A549 (cell line): ENCODE measurements at regions not wholly inside any gene's neighbourhood (a gene's known extent, or its start where the extent isn't known, plus 50 kb on each side); places are given as distances from the start of the nearest gene placed in this dataset.

ENCODE experiments used
- CBX8 ChIP-seq: fragments of 200-600 bp; sonication (generic); IDR thresholded peaks from 2 replicates; pipeline ENCODE4 v1.6.1; 2016
- JUN ChIP-seq, 2 experiments: fragments of >200 bp; sonication (Bioruptor Twin); formaldehyde crosslinking; IDR thresholded peaks; 2 replicates in 1 of 2; 3 replicates in 1 of 2; pipeline ENCODE4 v1.6.1; 2016 to 2017
- POLR2A ChIP-seq: IDR thresholded peaks from 2 replicates; pipeline ENCODE4 v1.6.1; 2012; ENCODE audit warnings: mild to moderate bottlenecking, low read length
- RFX5 ChIP-seq: fragments of 450-650 bp; IDR thresholded peaks from 2 replicates; pipeline ENCODE4 v1.7.1; 2014; ENCODE audit warnings: antibody characterized with exemption, mild to moderate bottlenecking, moderate library complexity
- SMC3 ChIP-seq: fragments of >200 bp; sonication (Bioruptor Twin); formaldehyde crosslinking; IDR thresholded peaks from 3 replicates; pipeline ENCODE4 v1.6.1; 2018; ENCODE audit warnings: inconsistent platforms
- TF ChIP-seq, protein P1 (sequence below): fragments of >200 bp; sonication (Bioruptor Twin); formaldehyde crosslinking; IDR thresholded peaks from 3 replicates; pipeline ENCODE4 v1.5.1; 2016

DNA sequence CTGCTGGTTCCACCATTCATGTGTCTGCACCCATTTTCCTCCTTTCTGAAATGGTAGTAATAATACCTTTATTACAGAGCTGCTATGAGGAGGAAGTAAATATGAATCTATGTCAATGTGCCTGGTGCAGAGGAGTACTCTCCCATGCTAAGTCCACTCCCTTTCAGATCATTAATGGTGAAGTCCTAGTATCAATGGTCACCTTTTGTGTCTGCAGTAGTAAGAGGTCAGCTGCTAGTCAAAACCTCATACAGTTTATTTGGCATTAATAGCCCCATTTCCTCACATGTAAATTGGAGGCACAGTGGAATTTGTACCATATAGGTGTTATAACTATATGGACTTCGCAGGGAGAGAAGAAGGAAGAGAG, 581.0 kb downstream of the REEP3 start:
- TF ChIP-seq POLR2A = no peak
- TF ChIP-seq, protein P1, sequence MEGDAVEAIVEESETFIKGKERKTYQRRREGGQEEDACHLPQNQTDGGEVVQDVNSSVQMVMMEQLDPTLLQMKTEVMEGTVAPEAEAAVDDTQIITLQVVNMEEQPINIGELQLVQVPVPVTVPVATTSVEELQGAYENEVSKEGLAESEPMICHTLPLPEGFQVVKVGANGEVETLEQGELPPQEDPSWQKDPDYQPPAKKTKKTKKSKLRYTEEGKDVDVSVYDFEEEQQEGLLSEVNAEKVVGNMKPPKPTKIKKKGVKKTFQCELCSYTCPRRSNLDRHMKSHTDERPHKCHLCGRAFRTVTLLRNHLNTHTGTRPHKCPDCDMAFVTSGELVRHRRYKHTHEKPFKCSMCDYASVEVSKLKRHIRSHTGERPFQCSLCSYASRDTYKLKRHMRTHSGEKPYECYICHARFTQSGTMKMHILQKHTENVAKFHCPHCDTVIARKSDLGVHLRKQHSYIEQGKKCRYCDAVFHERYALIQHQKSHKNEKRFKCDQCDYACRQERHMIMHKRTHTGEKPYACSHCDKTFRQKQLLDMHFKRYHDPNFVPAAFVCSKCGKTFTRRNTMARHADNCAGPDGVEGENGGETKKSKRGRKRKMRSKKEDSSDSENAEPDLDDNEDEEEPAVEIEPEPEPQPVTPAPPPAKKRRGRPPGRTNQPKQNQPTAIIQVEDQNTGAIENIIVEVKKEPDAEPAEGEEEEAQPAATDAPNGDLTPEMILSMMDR = no peak
- no peak for TF ChIP-seq JUN (IDR thresholded peaks at IDR 0.05)
- TF ChIP-seq SMC3 = no peak
- no peak for TF ChIP-seq CBX8
- TF ChIP-seq RFX5 = no peak
